Jurkat, Clone E6-1 (cell line): ENCODE measurements at regions not wholly inside any gene's neighbourhood (a gene's known extent, or its start where the extent isn't known, plus 50 kb on each side); places are given as distances from the start of the nearest gene placed in this dataset.
"Not testable (repeated sequence)": the region's sequence is repeated elsewhere in the genome, so short reads cannot be mapped to it uniquely, and the experiment has no call there.

Source experiments
- DNase-seq: peaks from one replicate; pipeline ENCODE4 v3.0.0-alpha.2; 2011; ENCODE audit warnings: low read depth, low spot score
- H3K4me3 ChIP-seq: 2 replicates; pipeline ENCODE4 v1.5.1; 2011; ENCODE audit warnings: mild to moderate bottlenecking, low read length, control low read depth, moderate library complexity

DNA sequence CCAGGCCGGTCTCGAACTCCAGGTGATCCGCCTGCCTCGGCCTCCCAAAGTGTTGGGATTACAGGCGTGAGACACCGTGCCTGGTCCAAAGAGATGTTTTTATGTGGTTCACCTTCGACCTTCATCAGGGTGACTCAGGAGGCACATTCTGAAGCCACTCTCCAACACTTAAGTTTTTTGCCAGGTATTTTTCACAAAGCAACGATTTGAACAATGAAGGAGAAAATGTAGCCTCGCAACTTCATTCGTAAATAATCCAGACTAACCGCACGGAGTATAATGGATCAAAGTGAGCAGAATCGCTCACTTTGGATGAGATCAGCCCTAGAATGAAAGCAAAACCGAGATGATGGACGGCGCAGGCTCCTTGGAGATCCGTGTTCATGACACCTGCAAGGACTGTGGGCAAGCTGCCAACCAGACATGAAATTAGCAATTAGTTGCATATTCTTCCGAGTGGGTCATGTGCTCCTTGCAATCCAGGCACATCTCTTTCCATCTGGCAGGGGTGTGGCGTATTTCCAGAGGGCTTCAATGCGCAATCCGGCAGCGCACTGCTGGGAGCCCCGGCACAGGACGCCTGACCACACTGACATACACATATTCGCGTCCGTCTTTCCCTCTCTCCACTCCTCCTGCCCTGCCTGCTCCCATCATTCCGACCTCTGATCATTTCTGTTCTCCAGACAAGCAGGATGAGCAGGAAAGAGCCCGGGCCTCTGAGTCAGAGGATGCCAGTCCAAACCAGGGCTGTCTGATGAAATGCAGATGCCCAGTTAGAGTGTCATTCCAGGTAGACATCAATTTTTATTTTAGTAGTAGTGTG lies 148.4 kb downstream of the KLF6 start:
- no peak for DNase-seq

GRCh38 chr10:3635697-3636096 lies 149.3 kb downstream of the KLF6 start:
- DNase-seq: no peak
- no peak overlapping the region for H3K4me3 ChIP-seq

More for the DNA sequence above, 148.4 kb downstream of the KLF6 start:
- H3K4me3 ChIP-seq: no peak overlapping the region

DNA sequence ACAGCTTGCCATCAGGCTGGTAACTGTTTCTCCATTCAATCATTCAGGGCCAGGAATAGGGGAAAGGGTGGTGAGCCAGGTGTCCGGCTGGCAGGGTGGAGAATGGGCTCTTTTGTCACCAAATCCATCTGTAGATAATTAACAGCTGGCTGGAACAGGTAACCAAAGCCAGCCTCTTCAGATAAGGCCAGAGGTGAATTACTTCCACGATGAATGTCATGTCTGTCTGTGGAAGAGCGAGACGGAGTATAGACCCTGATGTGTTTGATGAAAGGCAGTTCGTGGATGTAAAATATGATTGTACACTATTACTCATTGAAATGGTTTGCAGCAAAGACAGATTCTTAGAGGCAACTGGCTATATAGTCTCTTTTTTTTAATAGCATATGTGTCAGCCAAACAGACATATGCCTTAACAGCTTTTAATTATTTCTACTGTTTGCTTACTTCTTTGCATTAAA lies 149.8 kb downstream of the KLF6 start:
- H3K4me3 ChIP-seq: no peak overlapping the region
- no peak for DNase-seq

DNA sequence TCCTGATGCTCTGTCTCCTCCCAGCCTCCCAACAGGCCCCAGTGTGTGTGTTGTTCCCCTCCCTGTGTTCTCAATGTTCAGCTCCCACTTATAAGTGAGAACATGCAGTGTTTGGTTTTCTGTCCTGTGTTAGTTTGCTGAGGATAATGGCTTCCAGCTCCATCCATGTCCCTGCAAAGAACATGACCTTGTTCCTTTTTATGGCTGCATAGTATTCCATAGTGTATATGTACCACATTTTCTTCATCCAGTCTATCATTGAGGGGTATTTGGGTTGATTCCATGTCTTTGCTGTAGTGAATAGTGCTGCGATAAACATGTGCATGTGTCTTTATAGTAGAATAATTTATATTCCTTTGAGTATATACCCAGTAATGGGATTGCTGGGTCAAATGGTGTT lies 150.4 kb downstream of the KLF6 start:
- not testable (repeated sequence) for H3K4me3 ChIP-seq, DNase-seq

DNA sequence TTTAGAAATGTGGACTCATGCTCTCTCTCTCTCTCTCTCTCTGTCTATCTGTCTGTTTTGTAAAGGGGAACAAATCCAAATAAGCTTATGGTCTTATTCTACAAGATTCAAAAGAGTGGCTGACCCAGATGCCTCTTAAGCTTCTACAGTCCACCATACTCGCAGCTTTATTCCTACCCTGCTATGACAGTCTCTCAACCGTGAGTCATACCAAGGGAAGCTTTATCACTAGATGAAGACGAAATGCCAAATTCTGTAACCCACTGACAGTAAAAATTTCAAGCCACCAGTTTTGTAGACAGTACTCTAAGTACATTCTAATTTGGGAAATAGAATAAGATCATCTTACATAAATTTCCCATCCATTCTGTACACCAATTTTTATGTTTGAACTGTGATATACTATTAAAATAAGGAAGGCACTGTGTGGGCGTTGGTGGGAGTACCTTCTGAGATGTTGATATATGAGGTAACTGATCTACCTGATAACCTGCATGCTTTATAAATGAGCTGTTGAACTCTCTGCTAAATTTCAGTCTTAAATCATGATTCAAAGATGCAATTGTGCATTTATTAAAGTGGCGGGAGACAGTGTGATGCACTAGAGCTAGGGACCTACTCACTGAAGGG lies 153.2 kb downstream of the KLF6 start:
- no peak for DNase-seq
- no peak overlapping the region for H3K4me3 ChIP-seq

- DNase-seq: no peak
- no peak overlapping the region for H3K4me3 ChIP-seq
Measured at GRCh38 chr10:3631291-3631690, 153.7 kb downstream of the KLF6 start.

DNA sequence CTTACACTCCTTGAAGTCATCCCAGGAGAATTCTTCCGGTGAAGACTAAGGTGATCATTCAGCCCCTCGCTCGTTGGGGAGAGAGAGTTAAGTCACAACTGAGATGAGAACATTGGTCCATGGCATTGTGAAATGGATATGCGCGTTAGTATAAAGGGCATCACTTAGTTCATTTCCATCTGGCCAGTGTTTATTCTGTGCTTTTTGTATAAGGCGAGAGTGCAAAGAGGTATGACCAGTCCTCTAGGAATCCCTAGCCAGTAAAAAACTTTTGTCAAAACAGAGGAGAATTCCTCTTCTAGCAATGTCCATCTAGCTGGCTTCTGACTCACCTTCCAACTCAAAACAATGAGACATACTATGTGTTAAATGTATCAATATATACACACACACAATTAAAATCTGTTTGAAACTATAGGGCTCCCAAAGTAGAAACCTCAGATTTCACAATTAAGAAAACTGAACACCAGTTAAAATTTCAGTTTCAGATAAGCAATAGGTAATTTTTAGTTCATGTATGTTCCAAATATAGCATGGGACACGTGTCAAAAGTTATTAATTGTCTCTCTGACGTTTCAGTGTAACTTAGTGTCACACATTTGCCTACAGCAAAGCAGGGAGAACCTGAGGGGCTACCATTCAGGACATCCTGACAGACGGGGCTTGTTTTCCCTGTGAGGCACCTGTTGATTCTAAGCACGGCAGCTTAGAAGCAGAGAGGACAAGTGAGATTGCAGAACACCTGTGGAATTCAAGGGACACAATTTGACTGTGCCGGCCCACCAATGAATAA lies 158.9 kb downstream of the KLF6 start:
- no peak overlapping the region for H3K4me3 ChIP-seq
- no peak for DNase-seq

DNA sequence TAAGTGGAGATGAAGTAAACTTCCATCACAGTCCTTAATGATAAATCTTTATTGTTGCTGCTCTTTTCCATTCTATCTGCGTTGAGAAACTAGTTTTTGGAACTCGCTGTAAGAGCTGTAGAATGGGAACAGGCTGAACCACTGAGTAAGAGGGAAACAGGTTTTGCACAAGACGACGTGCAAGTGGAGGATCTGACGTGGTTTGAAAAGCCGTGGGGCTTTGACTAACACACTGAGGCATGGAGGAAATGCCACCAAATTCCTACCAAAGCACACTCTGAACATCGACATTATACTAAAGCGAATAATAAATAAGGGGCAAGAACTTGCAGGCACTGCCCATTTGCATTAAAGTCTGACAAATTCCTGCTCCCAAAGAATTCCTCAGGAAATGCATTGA lies 160.6 kb downstream of the KLF6 start:
- no peak overlapping the region for H3K4me3 ChIP-seq
- DNase-seq: no peak

DNA sequence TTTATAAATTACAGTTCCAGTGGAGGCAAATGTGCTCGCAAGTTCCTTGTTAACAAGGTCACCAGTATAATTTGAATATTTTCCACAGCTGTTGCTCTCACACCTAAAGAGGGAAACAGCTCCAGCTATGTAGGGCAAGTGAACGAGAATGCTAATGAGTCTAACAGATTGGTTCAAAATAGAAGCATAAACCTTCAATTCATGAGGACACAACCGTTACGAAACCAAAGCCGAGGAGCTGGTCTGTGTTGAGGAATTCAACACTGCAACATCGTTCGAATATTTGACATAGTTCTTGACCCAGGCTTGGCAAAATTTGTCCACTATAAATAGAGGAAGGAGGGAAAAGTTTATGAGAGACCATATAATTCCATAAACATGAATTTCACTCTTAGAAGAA lies 161.3 kb downstream of the KLF6 start:
- DNase-seq: no peak
- no peak overlapping the region for H3K4me3 ChIP-seq

- peak; percentile 6 for DNase-seq
- no peak overlapping the region for H3K4me3 ChIP-seq
Measured at GRCh38 chr10:3622845-3623621, 162.0 kb downstream of the KLF6 start.

DNA sequence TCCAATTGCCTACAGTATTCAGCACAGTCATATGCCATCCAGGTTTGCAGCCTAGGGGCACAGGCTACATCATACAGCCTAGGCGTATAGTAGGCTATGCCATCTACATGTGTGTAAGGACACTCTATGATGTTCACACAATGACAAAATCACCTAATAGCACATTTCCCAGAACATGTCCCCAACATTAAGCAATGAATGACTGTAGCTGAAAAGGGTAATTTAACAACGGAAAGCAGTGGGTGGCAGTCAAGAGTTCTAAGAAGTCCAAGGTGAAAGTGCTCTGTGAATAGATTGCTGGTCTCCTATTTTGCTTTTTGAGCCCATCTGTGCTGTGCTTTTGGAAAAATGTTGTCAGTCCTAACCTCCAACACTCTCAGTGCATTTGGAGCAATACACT lies 162.6 kb downstream of the KLF6 start:
- no peak overlapping the region for H3K4me3 ChIP-seq
- no peak for DNase-seq

GRCh38 chr10:3620818-3621217 lies 164.2 kb downstream of the KLF6 start:
- no peak overlapping the region for H3K4me3 ChIP-seq
- no peak for DNase-seq

- no peak for DNase-seq
Measured at GRCh38 chr10:3619241-3619640, 165.8 kb downstream of the KLF6 start.

DNA sequence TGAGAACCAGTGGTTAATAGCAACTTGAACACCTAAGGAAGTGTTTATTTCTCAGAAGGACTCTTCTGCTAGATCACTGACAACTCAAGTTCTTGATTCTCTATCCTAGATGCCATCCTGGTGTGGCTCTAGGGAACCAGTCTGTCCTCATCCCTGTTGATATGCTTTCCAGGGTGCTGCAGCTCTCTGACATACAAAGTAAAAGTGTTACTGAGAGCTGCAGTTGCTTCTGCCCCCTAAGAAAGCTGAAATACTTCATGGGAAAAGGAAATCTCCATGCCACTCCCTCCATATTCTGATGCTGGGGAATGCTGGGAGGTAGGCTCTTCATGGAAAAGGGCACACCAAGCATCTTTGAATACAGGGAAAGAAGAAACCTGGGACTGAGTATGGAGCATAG lies 168.1 kb downstream of the KLF6 start:
- no peak for DNase-seq
- no peak overlapping the region for H3K4me3 ChIP-seq

More at GRCh38 chr10:3619241-3619640, 165.8 kb downstream of the KLF6 start:
- no peak overlapping the region for H3K4me3 ChIP-seq

DNA sequence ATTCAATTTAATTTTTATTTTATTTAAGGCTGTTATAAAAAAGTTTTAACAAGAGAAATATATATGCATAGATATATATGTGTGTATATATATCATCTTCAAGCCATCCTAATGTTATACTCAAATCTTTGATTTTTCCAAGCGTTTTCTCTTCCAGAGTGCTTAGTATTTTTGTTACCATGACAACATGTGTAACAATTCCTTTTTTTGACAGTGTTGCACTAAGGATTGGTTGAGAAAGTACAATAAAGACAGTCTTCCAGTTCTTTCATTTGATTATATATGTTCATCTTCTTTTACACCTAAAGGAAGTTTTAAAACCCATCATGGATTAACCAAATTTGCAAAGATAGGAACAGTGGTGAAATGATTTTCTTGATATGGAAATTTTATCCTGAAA lies 171.7 kb downstream of the KLF6 start:
- H3K4me3 ChIP-seq: no peak overlapping the region
- DNase-seq: no peak

- DNase-seq: no peak
- H3K4me3 ChIP-seq: no peak overlapping the region
Measured at GRCh38 chr10:3612183-3613001, 172.6 kb downstream of the KLF6 start.

DNA sequence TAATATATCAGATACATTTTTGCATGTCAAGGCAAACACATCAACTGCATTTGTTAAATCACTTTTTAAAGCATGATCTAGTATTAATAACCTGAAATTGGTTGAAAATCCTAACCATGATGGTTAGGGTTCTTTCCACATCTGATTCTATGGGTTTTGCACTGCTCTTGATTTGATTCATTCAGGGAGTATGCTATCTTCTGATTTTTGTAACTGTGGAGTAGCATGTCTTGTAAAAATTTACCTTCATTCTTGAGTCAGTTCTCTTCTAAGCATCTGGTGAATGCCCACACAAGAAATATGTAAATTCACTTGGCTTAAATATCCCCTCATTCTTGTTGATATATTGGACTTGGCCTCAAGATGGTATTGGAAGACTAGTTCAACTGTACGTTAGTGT lies 178.7 kb downstream of the KLF6 start:
- no peak overlapping the region for H3K4me3 ChIP-seq

GRCh38 chr10:3605882-3606281 lies 179.1 kb downstream of the KLF6 start:
- no peak for DNase-seq
- H3K4me3 ChIP-seq: no peak overlapping the region

More for the DNA sequence above, 178.7 kb downstream of the KLF6 start:
- DNase-seq: no peak
